GM10248 (cell line): ENCODE measurements at regions not wholly inside any gene's neighbourhood (a gene's known extent, or its start where the extent isn't known, plus 50 kb on each side); places are given as distances from the start of the nearest gene placed in this dataset.

Source experiments
- CTCF ChIA-PET: fragments of 300-600 bp; sonication (Branson Sonifier 250); formaldehyde crosslinking; extraction: SDS; loops from one replicate; lab custom pipeline; 2021; ENCODE audit warnings: antibody characterized with exemption; lab: Yijun Ruan, JAX
- POLR2A ChIA-PET: fragments of 350-650 bp; sonication (Branson Sonifier 250); formaldehyde crosslinking; extraction: SDS; loops from one replicate; lab custom pipeline; 2020; ENCODE audit warnings: antibody characterized with exemption; lab: Yijun Ruan, JAX
- DNase-seq: peaks from one replicate; pipeline ENCODE4 v3.0.0; 2012; ENCODE audit errors: extremely low spot score
- TF ChIP-seq, protein P1 (sequence below): IDR thresholded peaks from 2 replicates; pipeline ENCODE4 v1.5.1; 2012; ENCODE audit warnings: mild to moderate bottlenecking, low read depth; ENCODE audit errors: extremely low read depth, missing control alignments, control extremely low read depth

DNA sequence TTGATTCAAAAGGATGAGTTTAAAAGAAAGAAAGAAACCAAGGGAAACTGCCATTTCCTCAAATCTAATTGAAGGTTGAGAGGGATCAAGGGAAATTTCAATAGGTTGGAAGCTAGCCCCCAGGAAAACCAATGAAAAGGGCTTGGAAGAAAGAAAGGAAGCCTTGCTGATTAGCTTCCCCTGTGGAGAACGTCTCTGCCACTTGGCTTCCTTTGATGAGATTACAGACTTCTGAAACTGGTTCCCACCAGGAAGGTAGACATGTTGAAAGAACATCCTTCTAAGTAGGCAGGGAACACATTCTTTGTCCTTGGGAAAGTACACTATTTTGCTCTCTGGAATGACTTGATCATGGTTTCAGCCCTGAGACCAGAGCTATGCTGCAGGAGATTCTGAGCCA, 65.5 kb upstream of the DMRTA1 start:
- TF ChIP-seq, protein P1, sequence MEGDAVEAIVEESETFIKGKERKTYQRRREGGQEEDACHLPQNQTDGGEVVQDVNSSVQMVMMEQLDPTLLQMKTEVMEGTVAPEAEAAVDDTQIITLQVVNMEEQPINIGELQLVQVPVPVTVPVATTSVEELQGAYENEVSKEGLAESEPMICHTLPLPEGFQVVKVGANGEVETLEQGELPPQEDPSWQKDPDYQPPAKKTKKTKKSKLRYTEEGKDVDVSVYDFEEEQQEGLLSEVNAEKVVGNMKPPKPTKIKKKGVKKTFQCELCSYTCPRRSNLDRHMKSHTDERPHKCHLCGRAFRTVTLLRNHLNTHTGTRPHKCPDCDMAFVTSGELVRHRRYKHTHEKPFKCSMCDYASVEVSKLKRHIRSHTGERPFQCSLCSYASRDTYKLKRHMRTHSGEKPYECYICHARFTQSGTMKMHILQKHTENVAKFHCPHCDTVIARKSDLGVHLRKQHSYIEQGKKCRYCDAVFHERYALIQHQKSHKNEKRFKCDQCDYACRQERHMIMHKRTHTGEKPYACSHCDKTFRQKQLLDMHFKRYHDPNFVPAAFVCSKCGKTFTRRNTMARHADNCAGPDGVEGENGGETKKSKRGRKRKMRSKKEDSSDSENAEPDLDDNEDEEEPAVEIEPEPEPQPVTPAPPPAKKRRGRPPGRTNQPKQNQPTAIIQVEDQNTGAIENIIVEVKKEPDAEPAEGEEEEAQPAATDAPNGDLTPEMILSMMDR = no peak
- DNase-seq = no peak
- POLR2A ChIA-PET = no interaction called here
- CTCF ChIA-PET = no interaction called here

DNA sequence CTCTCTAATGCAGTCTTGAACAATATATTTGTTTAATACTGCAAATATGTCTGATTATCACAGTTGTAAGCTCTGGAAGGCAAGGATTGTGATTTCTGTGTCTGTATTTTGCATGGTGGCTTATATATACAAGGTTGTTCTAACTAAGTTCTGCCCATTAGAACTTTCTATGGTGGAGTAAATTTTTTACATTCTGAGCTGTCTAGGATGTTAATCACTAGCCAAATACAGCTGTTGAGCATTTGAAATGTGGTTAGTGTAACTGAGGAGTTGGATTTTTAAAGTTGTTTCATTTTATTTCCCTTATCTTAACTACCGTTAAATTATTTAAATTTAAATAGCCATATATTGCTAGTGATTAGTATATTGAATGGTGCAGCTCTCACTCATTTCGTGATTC, 64.3 kb upstream of the DMRTA1 start:
- POLR2A ChIA-PET = no interaction called here
- DNase-seq = no peak
- CTCF ChIA-PET = no interaction called here
- TF ChIP-seq, protein P1 = no peak

- TF ChIP-seq, protein P1 = no peak
- DNase-seq = no peak
- CTCF ChIA-PET = no interaction called here
- POLR2A ChIA-PET = no interaction called here
Measured at GRCh38 chr9:22383718-22384117, 62.9 kb upstream of the DMRTA1 start.

- POLR2A ChIA-PET = no interaction called here
- DNase-seq = no peak
- TF ChIP-seq, protein P1 = no peak
- CTCF ChIA-PET = interaction anchor here (1.8 kb wide), 1 partner anchor 13 kb away, joined by 5 read pairs; no protein-coding TSS in a partner anchor
Measured at GRCh38 chr9:22389271-22389670, 57.4 kb upstream of the DMRTA1 start.

GRCh38 chr9:22392523-22392922, 54.1 kb upstream of the DMRTA1 start:
- ChIA-PET CTCF (no interaction called here), POLR2A (no interaction called here)
- no peak for DNase-seq
- TF ChIP-seq, protein P1 = no peak

DNA sequence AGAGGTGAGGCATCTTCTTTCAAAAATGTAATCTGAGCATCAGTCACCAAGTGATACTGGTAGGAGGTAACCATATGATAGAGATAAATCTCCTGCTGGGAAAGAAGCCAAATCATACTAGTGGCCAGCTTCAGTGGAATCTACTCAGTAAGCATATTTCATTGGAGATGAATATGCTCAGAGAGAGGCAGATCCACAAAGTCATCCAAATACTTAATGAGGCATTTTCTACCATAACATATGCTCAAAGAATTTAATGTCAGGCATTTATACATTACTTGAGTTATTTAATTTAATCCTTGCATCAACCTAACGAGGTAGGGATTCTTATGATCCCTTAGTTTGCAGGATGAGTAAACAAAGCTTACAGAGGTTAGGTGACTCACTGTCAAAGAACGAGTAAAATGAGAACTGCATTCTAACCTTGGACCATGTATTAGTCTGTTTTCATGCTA, 50.9 kb upstream of the DMRTA1 start:
- no peak for DNase-seq
- POLR2A ChIA-PET = no interaction called here

More for the DNA sequence above, 50.9 kb upstream of the DMRTA1 start:
- TF ChIP-seq, protein P1 = no peak
- CTCF ChIA-PET = no interaction called here
